OCI-LY3 (cell line): ENCODE measurements at regions not wholly inside any gene's neighbourhood (a gene's known extent, or its start where the extent isn't known, plus 50 kb on each side); places are given as distances from the start of the nearest gene placed in this dataset.

Source experiments
- H2AFZ ChIP-seq: fragments of 200-600, 300-600 bp; shearing (Covaris generic); 2 replicates; pipeline ENCODE4 v1.6.0; 2014; ENCODE audit warnings: antibody characterized with exemption, low read depth, low read length
- H3K27ac ChIP-seq: fragments of 200-600, 300-600 bp; sonication (generic); 2 replicates; pipeline ENCODE4 v1.5.1; 2014; ENCODE audit warnings: mild to moderate bottlenecking, low read length, moderate library complexity, mixed read lengths
- H3K27me3 ChIP-seq: fragments of 200-600, 300-600 bp; sonication (generic); 2 replicates; pipeline ENCODE4 v1.6.1; 2014; ENCODE audit warnings: low read depth, low read length, mixed read lengths
- H3K36me3 ChIP-seq: fragments of 200-600, 300-600 bp; sonication (generic); replicated peaks from 2 replicates; pipeline ENCODE3; 2014; ENCODE audit warnings: low read depth, low read length, mixed read lengths
- H3K4me1 ChIP-seq: fragments of 300-600, 200-600 bp; sonication (generic); 2 replicates; pipeline ENCODE4 v1.6.1; 2014; ENCODE audit warnings: low read length, mixed read lengths
- H3K4me2 ChIP-seq: fragments of 200-600, 300-600 bp; sonication (generic); 2 replicates; pipeline ENCODE4 v1.6.1; 2014; ENCODE audit warnings: low read length, mixed read lengths
- H3K4me3 ChIP-seq: fragments of 300-600, 200-600 bp; sonication (generic); 2 replicates; pipeline ENCODE4 v1.5.1; 2014; ENCODE audit warnings: antibody characterized with exemption, mild to moderate bottlenecking, low read length, moderate library complexity
- H3K79me2 ChIP-seq: fragments of 300-600, 200-600 bp; shearing (Covaris generic); 2 replicates; pipeline ENCODE4 v1.6.1; 2014; ENCODE audit warnings: mild to moderate bottlenecking, low read length, mixed read lengths
- H3K9ac ChIP-seq: fragments of 300-600, 200-600 bp; shearing (Covaris generic); 2 replicates; pipeline ENCODE4 v1.6.0; 2014; ENCODE audit warnings: mild to moderate bottlenecking, low read length, moderate library complexity
- H3K9me3 ChIP-seq: fragments of 200-600, 300-600 bp; shearing (Covaris generic); 2 replicates; pipeline ENCODE4 v1.6.1; 2014; ENCODE audit warnings: low read length, mixed read lengths; ENCODE audit not compliant: insufficient read depth
- H4K20me1 ChIP-seq: fragments of 200-600, 300-600 bp; sonication (generic); 2 replicates; pipeline ENCODE4 v1.6.1; 2016; ENCODE audit warnings: low read length, mixed read lengths; ENCODE audit not compliant: insufficient read depth
- EZH2phosphoT487 ChIP-seq: fragments of 200-600 bp; shearing (Covaris generic); IDR thresholded peaks from 2 replicates; pipeline ENCODE4 v1.6.1; 2018; ENCODE audit warnings: antibody characterized with exemption, mixed run types, low read depth
- TF ChIP-seq, protein P1 (sequence below): fragments of 200-600, 300-600 bp; sonication (generic); IDR thresholded peaks from 2 replicates; pipeline ENCODE4 v1.5.1; 2014; ENCODE audit warnings: antibody characterized with exemption, low read length, low read depth

DNA sequence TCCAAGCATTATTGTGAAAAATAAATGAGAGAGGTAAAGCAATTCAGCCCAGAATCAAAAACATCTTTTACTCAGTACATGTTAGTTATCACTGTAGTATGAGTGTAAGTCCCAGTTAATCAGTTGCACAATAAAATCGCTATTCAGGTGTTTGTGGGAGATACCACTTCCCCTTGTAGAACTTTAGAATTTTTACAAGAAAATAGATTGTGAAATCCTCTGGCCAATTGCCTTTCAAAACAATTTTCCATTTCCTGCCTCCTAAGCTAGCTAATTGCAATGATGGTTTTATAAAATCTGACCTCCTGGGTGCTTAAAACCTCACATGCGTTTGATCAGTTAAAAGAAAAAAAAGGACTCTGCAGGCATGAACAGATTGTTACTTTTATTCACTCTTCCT is 332.5 kb downstream of the PID1 start:
- TF ChIP-seq EZH2phosphoT487, result no peak
- TF ChIP-seq, protein P1, sequence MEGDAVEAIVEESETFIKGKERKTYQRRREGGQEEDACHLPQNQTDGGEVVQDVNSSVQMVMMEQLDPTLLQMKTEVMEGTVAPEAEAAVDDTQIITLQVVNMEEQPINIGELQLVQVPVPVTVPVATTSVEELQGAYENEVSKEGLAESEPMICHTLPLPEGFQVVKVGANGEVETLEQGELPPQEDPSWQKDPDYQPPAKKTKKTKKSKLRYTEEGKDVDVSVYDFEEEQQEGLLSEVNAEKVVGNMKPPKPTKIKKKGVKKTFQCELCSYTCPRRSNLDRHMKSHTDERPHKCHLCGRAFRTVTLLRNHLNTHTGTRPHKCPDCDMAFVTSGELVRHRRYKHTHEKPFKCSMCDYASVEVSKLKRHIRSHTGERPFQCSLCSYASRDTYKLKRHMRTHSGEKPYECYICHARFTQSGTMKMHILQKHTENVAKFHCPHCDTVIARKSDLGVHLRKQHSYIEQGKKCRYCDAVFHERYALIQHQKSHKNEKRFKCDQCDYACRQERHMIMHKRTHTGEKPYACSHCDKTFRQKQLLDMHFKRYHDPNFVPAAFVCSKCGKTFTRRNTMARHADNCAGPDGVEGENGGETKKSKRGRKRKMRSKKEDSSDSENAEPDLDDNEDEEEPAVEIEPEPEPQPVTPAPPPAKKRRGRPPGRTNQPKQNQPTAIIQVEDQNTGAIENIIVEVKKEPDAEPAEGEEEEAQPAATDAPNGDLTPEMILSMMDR, result no peak
- no peak overlapping the region for H2AFZ ChIP-seq
- H3K9me3 ChIP-seq, result no peaks in the 10 kb centered on the region
- H4K20me1 ChIP-seq, result no peaks in the 10 kb centered on the region
- no peak overlapping the region for H3K4me2 ChIP-seq
- H3K36me3 ChIP-seq, result no peaks in the 10 kb centered on the region
- no peaks in the 10 kb centered on the region for H3K4me1 ChIP-seq
- H3K79me2 ChIP-seq, result no peaks in the 10 kb centered on the region
- no peak overlapping the region for H3K4me3 ChIP-seq
- H3K27ac ChIP-seq, result no peak overlapping the region
- H3K9ac ChIP-seq, result no peak overlapping the region
- H3K27me3 ChIP-seq, result no peaks in the 10 kb centered on the region

DNA sequence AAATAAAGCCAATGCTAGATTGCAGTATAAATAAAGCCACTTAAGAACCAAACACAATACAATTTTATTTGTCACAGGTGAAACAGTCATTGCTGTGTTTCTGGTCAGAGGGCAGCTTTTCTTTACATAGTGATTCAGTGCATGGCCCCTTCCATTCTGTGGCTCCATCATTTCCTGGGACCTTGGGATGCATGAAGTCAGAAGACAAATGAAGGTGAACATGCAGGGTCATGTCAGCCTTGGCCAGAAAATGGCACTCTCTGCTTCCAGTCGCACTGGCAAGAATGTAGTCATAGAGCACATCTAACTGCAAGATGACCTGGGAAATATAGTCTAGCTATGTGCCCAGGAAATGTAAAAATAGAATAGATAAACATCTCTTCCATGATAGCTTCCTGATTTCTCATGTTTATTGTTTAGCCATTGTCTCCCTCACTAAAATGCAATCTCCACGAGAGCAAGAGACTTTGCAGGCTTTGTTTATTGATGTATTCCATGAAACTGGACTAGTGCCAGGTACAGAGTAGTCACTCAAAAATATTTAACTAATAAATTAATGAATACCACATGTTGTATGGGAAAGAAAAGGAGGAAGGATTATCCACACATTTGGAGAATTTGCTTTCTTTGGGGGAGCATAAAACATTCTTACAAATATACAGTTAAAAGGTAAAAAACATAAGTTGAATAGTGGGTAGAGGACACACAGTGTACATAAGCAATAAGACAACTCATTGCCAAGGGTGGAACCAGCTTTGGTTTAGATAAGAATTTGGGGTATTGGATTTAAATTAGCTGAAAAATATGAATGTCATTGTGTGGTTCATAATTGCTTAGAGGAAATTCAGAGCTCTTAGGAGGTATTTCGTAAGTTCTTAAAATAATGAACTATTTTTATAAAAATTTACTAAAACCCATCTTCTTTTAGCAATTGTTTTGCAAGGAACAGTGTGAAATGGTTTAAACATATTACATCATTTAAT is 343.8 kb downstream of the PID1 start:
- no peak overlapping the region for H3K4me2 ChIP-seq
- no peaks in the 10 kb centered on the region for H3K36me3 ChIP-seq
- H2AFZ ChIP-seq, result no peak overlapping the region
- no peaks in the 10 kb centered on the region for H3K4me1 ChIP-seq
- H3K79me2 ChIP-seq, result no peaks in the 10 kb centered on the region
- H3K4me3 ChIP-seq, result no peak overlapping the region
- no peak overlapping the region for H3K9ac ChIP-seq
- H3K27me3 ChIP-seq, result no peaks in the 10 kb centered on the region
- H3K9me3 ChIP-seq, result no peaks in the 10 kb centered on the region
- no peaks in the 10 kb centered on the region for H4K20me1 ChIP-seq
- TF ChIP-seq, protein P1, result no peak
- no peak for TF ChIP-seq EZH2phosphoT487
- no peak overlapping the region for H3K27ac ChIP-seq

DNA sequence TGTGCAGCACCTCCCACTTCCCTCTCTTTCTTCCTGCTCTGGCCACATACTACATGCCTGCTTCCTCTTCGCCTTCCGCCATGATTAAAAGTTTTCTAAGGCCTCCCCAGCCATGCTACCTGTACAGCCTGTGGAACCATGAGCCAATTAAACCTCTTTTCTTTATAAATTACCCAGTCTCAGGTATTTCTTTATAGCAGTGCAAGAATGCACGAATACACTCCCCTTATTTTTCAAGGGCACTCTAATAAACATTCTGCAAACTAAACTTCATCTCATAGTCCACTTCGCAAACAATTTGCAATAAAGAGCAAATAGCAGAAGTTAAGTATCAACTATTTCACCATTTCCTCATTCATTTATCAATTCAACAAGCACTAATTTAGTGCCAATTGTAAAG is 351.3 kb downstream of the PID1 start:
- no peaks in the 10 kb centered on the region for H4K20me1 ChIP-seq
- no peaks in the 10 kb centered on the region for H3K9me3 ChIP-seq
- no peak overlapping the region for H3K4me3 ChIP-seq
- no peaks in the 10 kb centered on the region for H3K27me3 ChIP-seq
- no peaks in the 10 kb centered on the region for H3K4me1 ChIP-seq
- H2AFZ ChIP-seq, result no peak overlapping the region
- no peak overlapping the region for H3K9ac ChIP-seq
- no peak overlapping the region for H3K27ac ChIP-seq
- no peak overlapping the region for H3K4me2 ChIP-seq
- H3K79me2 ChIP-seq, result no peaks in the 10 kb centered on the region
- no peak for TF ChIP-seq EZH2phosphoT487
- no peaks in the 10 kb centered on the region for H3K36me3 ChIP-seq

DNA sequence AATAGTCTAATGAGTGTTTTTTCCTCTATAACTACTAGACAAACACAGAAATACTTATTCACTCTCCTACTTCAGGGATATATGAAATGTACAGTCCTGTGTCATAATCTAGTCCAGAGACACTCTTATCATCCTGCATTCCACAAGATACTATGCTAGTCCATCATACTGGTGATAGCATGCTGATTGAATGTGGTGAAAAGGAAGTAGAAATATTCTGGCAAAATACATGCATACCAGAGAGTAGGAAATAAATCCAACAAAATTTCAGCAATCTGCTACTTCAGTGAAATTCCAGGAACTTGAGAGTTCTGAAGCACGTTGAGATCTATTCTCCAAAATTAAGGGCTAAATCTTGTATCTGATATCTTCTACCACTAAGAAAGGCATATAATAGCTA is 353.9 kb downstream of the PID1 start:
- Histone ChIP-seq H3K4me3 (no peak overlapping the region), H3K9ac (no peak overlapping the region), H3K36me3 (no peaks in the 10 kb centered on the region), H3K27me3 (no peaks in the 10 kb centered on the region), H3K79me2 (no peaks in the 10 kb centered on the region), H3K27ac (no peak overlapping the region), H3K4me1 (no peaks in the 10 kb centered on the region), H2AFZ (no peak overlapping the region), H4K20me1 (no peaks in the 10 kb centered on the region), H3K4me2 (no peak overlapping the region), H3K9me3 (no peaks in the 10 kb centered on the region)
- TF ChIP-seq, protein P1, result no peak
- no peak for TF ChIP-seq EZH2phosphoT487
